DOHH2 (cell line): ENCODE measurements at regions not wholly inside any gene's neighbourhood (a gene's known extent, or its start where the extent isn't known, plus 50 kb on each side); places are given as distances from the start of the nearest gene placed in this dataset.

Source experiments
- H3F3A ChIP-seq: fragments of 200-600 bp; sonication (generic), shearing (Covaris generic); 2 replicates; pipeline ENCODE4 v1.6.0; 2016; ENCODE audit warnings: antibody characterized with exemption, mild to moderate bottlenecking; ENCODE audit not compliant: control insufficient read depth, insufficient read depth
- H3K27ac ChIP-seq: fragments of 200-600 bp; sonication (generic); 2 replicates; pipeline ENCODE4 v1.5.1; 2014; ENCODE audit warnings: low read depth, mild to moderate bottlenecking, low read length, moderate library complexity
- H3K27me3 ChIP-seq: fragments of 200-600 bp; sonication (generic); 2 replicates; pipeline ENCODE4 v1.6.1; 2014; ENCODE audit warnings: mild to moderate bottlenecking, low read length, mixed read lengths; ENCODE audit not compliant: control insufficient read depth
- H3K36me3 ChIP-seq: fragments of 200-600 bp; sonication (generic); 2 replicates; pipeline ENCODE4 v1.6.1; 2014; ENCODE audit warnings: mild to moderate bottlenecking, low read length, moderate library complexity, mixed read lengths; ENCODE audit not compliant: control insufficient read depth
- H3K4me1 ChIP-seq: fragments of 200-600 bp; sonication (generic); 2 replicates; pipeline ENCODE4 v1.6.1; 2014; ENCODE audit warnings: mild to moderate bottlenecking, low read length, mixed read lengths; ENCODE audit not compliant: control insufficient read depth
- H3K4me2 ChIP-seq: fragments of 200-600 bp; sonication (generic); 2 replicates; pipeline ENCODE4 v1.6.0; 2014; ENCODE audit warnings: mild to moderate bottlenecking, low read length, moderate library complexity
- H3K4me3 ChIP-seq: fragments of 200-600 bp; sonication (generic); 2 replicates; pipeline ENCODE4 v1.5.1; 2014; ENCODE audit warnings: mild to moderate bottlenecking, low read length, mixed read lengths
- H3K79me2 ChIP-seq: fragments of 200-600 bp; sonication (generic); 2 replicates; pipeline ENCODE4 v1.6.1; 2014; ENCODE audit warnings: mild to moderate bottlenecking, low read length, mixed read lengths; ENCODE audit not compliant: control insufficient read depth
- H3K9me2 ChIP-seq: fragments of 200-600 bp; sonication (generic); replicated peaks from 2 replicates; pipeline ENCODE4 v1.6.1; 2014; ENCODE audit warnings: mild to moderate bottlenecking, low read length, mixed read lengths; ENCODE audit not compliant: control insufficient read depth
- H3K9me3 ChIP-seq: fragments of 200-600 bp; sonication (generic); 2 replicates; pipeline ENCODE4 v1.6.1; 2014; ENCODE audit warnings: antibody characterized with exemption, low read length, mixed read lengths; ENCODE audit not compliant: control insufficient read depth, insufficient read depth
- H4K20me1 ChIP-seq: fragments of 200-600 bp; sonication (generic); 2 replicates; pipeline ENCODE4 v1.6.0; 2014; ENCODE audit warnings: low read depth, mild to moderate bottlenecking, antibody characterized with exemption, low read length, moderate library complexity; ENCODE audit not compliant: control insufficient read depth, insufficient read depth
- EZH2phosphoT487 ChIP-seq: fragments of 200-600 bp; sonication (generic); IDR thresholded peaks from 2 replicates; pipeline ENCODE4 v1.6.1; 2017; ENCODE audit warnings: borderline replicate concordance, mild to moderate bottlenecking, antibody characterized with exemption, low read length, moderate library complexity, mixed read lengths
- TF ChIP-seq, protein P1 (sequence below): fragments of 200-600 bp; sonication (generic); IDR thresholded peaks from one replicate; pipeline ENCODE4 v1.5.1; 2014; ENCODE audit warnings: antibody characterized with exemption, mild to moderate bottlenecking, low read depth, low read length; ENCODE audit not compliant: poor library complexity, severe bottlenecking

DNA sequence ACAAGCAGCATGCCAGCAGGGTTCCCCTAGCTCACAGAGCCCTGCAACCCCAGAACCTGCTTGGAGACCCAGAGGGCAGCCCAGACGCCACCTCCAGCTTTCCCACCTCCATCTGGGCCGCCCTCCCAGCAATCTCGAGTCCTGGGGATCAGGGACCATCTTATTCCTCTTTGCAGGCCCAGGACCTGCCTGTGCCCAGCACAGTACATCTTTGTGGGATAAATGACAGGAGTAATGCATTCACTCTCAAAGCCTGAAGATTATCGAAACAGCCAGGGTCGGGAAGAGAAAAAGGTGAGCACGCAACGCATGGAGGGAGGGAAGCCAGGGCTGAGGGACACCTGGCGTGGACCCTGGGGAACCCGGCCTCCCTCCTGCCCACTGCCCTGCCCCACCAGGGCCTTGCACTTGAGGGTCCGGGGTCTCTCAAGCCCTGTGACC is 144.1 kb downstream of the NDUFA10 start:
- H3K4me3 ChIP-seq = no peak overlapping the region
- no peak overlapping the region for H3K27ac ChIP-seq
- H3K4me1 ChIP-seq = peaks cover 8% of the 10 kb centered on the region
- no peaks in the 10 kb centered on the region; the same call in 1 of the 2 replicates for H3K27me3 ChIP-seq
- H3K9me2 ChIP-seq = no peaks in the 10 kb centered on the region
- no peaks in the 10 kb centered on the region for H3K79me2 ChIP-seq
- H3K36me3 ChIP-seq = no peaks in the 10 kb centered on the region
- H3K4me2 ChIP-seq = no peak overlapping the region
- TF ChIP-seq, protein P1, sequence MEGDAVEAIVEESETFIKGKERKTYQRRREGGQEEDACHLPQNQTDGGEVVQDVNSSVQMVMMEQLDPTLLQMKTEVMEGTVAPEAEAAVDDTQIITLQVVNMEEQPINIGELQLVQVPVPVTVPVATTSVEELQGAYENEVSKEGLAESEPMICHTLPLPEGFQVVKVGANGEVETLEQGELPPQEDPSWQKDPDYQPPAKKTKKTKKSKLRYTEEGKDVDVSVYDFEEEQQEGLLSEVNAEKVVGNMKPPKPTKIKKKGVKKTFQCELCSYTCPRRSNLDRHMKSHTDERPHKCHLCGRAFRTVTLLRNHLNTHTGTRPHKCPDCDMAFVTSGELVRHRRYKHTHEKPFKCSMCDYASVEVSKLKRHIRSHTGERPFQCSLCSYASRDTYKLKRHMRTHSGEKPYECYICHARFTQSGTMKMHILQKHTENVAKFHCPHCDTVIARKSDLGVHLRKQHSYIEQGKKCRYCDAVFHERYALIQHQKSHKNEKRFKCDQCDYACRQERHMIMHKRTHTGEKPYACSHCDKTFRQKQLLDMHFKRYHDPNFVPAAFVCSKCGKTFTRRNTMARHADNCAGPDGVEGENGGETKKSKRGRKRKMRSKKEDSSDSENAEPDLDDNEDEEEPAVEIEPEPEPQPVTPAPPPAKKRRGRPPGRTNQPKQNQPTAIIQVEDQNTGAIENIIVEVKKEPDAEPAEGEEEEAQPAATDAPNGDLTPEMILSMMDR = no peak
- no peaks in the 10 kb centered on the region for H4K20me1 ChIP-seq
- H3F3A ChIP-seq = no peaks in the 10 kb centered on the region
- peaks cover 10% of the 10 kb centered on the region for H3K9me3 ChIP-seq

DNA sequence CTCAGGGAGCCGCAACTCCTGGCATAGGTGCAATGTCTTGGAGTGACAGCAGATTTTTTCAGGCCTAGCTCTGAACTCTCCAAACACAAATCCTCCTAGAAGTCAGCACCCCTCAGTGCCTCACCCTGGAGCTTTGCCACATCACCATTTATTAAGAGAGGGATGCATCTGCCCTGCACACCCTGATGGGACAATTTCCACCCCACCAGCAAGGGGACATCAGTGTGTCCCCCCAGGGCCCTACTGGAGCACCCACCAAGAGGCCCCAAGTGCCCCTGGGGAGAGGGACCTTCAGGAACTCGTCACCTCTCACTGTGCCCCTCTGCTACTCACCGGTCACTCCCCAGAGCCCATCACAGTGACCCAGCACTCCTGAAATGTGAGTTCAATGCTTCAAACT is 144.7 kb downstream of the NDUFA10 start:
- H3K4me1 ChIP-seq = peaks cover 8% of the 10 kb centered on the region
- no peaks in the 10 kb centered on the region for H3K79me2 ChIP-seq
- H3K9me3 ChIP-seq = peaks cover 10% of the 10 kb centered on the region
- H3K27me3 ChIP-seq = no peaks in the 10 kb centered on the region; the same call in 1 of the 2 replicates
- no peaks in the 10 kb centered on the region for H3K9me2 ChIP-seq
- H3F3A ChIP-seq = no peaks in the 10 kb centered on the region
- H4K20me1 ChIP-seq = no peaks in the 10 kb centered on the region
- no peak overlapping the region for H3K4me2 ChIP-seq
- TF ChIP-seq EZH2phosphoT487 = no peak
- TF ChIP-seq, protein P1 = no peak
- H3K36me3 ChIP-seq = no peaks in the 10 kb centered on the region
- H3K27ac ChIP-seq = no peak overlapping the region
- H3K4me3 ChIP-seq = no peak overlapping the region

- no peak for TF ChIP-seq EZH2phosphoT487
- TF ChIP-seq, protein P1 = no peak
- Histone ChIP-seq H3K27me3 (no peaks in the 10 kb centered on the region; the same call in 1 of the 2 replicates), H3K4me1 (peaks cover 8% of the 10 kb centered on the region), H3K27ac (no peak overlapping the region), H4K20me1 (no peaks in the 10 kb centered on the region), H3K36me3 (no peaks in the 10 kb centered on the region), H3K79me2 (no peaks in the 10 kb centered on the region), H3K9me2 (no peaks in the 10 kb centered on the region), H3K4me2 (no peak overlapping the region), H3K4me3 (no peak overlapping the region), H3K9me3 (peaks cover 6% of the 10 kb centered on the region; the same call in 1 of the 2 replicates), H3F3A (no peaks in the 10 kb centered on the region)
These were observed 145.6 kb downstream of the NDUFA10 start for GRCh38 chr2:239879423-239880084.
